Fibroblast of pulmonary artery (primary cell): ENCODE measurements at regions not wholly inside any gene's neighbourhood (a gene's known extent, or its start where the extent isn't known, plus 50 kb on each side); places are given as distances from the start of the nearest gene placed in this dataset.
"Not testable (repeated sequence)": the region's sequence is repeated elsewhere in the genome, so short reads cannot be mapped to it uniquely, and the experiment has no call there.

Experiments
- DNase-seq: peaks from one replicate; pipeline ENCODE4 v3.0.0-alpha.2; 2010; ENCODE audit warnings: low read depth
- H3K4me3 ChIP-seq: replicated peaks from 2 replicates; pipeline ENCODE4 v1.5.1; 2011; ENCODE audit warnings: low read depth, mild to moderate bottlenecking, control low read depth, low read length, moderate library complexity
- CTCF ChIP-seq: IDR thresholded peaks from 2 replicates; pipeline ENCODE4 v1.5.1; 2011; ENCODE audit warnings: mild to moderate bottlenecking, control low read depth, low read length, inconsistent platforms; ENCODE audit errors: missing control alignments

- TF ChIP-seq CTCF: no peak
- no peak for DNase-seq
- H3K4me3 ChIP-seq: no peak overlapping the region
Observed at GRCh38 chr5:179459771-179460170, 90.6 kb upstream of the RUFY1 start.

DNA sequence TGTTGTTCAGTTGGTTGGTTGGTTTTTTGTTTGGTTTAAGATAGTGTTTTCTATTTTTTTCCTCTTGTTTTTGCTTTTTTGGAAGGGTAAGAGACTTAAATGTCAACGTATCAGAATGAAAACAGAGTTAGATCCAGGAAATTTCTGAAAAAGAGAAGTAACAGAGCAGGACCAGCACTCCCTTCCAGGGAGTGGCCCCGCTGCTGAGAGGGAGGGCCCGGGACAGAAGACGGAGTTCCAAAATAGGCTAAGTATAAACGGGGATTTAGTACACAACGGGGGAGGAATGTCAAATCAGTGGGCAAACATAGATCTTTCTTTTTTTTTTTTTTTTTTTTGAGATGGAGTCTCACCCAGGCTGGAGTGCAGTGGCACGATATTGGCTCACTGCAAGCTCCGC, 92.7 kb upstream of the RUFY1 start:
- no peak overlapping the region for H3K4me3 ChIP-seq
- no peak for DNase-seq

DNA sequence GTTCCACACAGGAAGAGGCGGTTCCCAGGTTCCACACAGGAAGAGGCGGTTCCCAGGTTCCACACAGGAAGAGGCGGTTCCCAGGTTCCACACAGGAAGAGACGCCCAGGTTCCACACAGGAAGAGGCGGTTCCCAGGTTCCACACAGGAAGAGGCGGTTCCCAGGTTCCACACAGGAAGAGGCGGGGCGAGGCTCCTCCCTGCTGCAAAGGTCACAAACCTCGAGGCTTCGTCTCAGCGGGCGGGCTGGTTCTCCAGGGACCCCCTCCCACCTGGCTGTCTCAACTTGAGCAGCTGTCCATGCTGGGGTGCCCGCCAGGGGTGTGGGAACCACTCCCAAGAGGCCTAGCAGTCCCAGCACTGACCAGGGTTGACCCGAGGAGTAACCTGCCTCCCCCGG, 94.3 kb upstream of the RUFY1 start:
- H3K4me3 ChIP-seq, DNase-seq: not testable (repeated sequence)

More for the DNA sequence above, 92.7 kb upstream of the RUFY1 start:
- no peak for TF ChIP-seq CTCF

DNA sequence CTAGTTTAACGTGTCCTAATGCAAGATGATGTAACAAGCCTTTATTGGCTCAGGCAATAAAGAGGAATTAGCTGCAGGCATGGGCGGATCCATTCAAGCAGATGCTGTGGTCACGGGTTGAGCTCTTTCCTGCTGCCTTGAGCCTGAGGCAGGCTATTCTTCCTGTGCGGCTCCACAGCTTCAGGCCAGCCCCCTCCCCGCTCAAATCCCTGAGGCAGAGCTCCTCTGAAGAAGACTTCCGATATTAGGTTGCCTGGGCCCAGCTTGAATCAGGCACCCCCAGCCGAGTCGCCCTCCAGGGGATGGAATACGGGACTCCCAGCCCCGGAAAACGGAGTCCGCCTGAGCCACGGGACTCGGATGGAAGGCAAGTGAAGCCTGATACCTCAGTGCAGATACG, 95.0 kb upstream of the RUFY1 start:
- DNase-seq: no peak
- no peak overlapping the region for H3K4me3 ChIP-seq
- TF ChIP-seq CTCF: no peak

DNA sequence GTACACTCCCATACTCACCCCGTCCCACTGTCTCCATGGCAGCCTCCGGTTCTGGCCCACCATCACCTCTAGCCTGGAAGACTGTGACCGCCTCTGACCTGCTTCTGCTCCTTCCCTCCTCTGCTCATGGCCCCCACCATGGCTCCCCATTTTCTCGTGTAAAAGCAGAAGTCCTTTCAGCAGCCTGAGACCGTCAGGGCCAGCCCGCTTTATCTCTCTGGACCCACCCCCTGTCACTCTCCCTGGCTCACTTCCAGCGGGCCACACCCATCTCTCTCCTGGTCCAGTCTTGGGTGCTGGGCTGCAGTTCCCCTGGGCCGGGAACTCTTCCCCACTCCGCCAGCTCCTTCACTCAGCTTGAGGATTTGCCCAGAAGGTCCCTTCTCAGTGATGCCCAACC, 96.0 kb upstream of the RUFY1 start:
- TF ChIP-seq CTCF: no peak
- DNase-seq: no peak
- no peak overlapping the region for H3K4me3 ChIP-seq

DNA sequence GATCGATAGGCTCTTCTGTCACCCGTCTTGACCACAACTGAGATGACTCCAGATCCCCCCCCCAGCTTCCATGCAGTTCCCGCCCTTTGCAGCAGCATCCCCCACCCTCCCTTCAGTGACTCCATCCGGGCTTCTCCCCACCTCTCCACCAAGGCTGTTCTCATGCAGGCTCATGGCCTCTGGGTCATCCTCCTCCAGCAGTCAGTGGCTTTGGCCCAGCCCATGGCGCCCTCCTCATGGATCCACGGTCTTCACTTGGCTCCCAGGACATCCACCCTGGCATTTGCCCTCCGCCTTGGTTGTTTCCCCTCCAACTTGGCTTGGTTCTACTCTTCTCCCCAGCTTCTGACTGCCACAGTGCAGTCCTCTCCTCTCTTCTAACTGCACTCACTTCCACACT, 96.7 kb upstream of the RUFY1 start:
- H3K4me3 ChIP-seq: no peak overlapping the region
- no peak for DNase-seq
- TF ChIP-seq CTCF: no peak

DNA sequence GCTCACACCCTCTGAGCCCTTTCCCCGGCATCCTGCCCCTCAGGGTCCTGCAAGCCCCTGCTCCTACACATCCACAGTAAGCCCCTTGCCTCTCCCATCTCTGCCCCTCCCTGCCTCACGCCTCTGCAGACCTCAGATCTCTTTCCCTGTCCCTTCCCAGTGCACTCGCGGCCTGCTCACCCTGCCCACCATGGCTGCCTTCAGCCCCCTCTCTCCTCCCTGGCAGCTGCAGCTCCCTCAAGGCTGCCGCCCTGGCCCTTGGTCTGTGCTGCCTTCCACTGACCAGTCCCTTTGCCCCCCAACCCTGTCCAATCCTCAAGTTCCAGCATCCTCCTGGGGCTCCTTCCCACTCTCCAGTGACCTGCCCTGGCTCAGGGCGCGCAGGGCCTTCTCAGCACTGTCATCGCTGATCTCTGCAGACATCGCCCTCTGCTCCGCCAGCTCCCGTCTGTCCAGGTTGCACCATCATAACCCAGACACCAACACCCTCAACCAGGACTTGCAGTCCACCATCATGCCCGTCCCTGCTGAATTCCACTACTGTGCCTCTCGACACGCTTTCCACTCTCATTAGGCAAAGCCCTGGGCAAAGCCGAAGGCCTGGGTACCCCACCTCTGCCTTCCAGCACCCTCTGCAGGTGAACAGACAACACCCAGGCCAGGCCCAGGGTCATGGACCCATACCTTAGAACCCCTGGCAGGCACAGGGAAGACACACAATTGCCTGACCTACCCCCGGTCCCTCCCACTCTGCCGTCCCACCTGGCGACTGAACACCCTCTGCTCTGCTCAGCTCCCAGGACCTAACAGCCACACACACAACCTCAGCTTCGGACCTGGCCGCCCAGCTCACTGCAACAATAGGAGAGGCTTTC, 97.8 kb upstream of the RUFY1 start:
- H3K4me3 ChIP-seq: no peak overlapping the region
- no peak for DNase-seq
- no peak for TF ChIP-seq CTCF
